ENCODE measurements at regions not wholly inside any gene's neighbourhood (a gene's known extent, or its start where the extent isn't known, plus 50 kb on each side); places are given as distances from the start of the nearest gene placed in this dataset.

- peaks cover 7% of the 10 kb centered on the region for H3K9me3 Mint-ChIP-seq (ENCODE audit: low read depth)
- DNase-seq (ENCODE audit: low spot score, unreplicated experiment): no peak
- H3K4me1 Mint-ChIP-seq (ENCODE audit: low read depth): no peaks in the 10 kb centered on the region
- TF ChIP-seq, protein P1, sequence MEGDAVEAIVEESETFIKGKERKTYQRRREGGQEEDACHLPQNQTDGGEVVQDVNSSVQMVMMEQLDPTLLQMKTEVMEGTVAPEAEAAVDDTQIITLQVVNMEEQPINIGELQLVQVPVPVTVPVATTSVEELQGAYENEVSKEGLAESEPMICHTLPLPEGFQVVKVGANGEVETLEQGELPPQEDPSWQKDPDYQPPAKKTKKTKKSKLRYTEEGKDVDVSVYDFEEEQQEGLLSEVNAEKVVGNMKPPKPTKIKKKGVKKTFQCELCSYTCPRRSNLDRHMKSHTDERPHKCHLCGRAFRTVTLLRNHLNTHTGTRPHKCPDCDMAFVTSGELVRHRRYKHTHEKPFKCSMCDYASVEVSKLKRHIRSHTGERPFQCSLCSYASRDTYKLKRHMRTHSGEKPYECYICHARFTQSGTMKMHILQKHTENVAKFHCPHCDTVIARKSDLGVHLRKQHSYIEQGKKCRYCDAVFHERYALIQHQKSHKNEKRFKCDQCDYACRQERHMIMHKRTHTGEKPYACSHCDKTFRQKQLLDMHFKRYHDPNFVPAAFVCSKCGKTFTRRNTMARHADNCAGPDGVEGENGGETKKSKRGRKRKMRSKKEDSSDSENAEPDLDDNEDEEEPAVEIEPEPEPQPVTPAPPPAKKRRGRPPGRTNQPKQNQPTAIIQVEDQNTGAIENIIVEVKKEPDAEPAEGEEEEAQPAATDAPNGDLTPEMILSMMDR (IDR thresholded peaks at IDR 0.05; ENCODE audit: unreplicated experiment): no peak
- H3K36me3 Mint-ChIP-seq (ENCODE audit: insufficient read depth): no peaks in the 10 kb centered on the region
- no peak overlapping the region for H3K4me3 Mint-ChIP-seq (ENCODE audit: low read depth)
- H3K27me3 Mint-ChIP-seq: no peaks in the 10 kb centered on the region
- no peak overlapping the region for H3K27ac Mint-ChIP-seq
These were observed 2882.5 kb downstream of the PCDH9 start for GRCh38 chr13:64347664-64348063.

DNA sequence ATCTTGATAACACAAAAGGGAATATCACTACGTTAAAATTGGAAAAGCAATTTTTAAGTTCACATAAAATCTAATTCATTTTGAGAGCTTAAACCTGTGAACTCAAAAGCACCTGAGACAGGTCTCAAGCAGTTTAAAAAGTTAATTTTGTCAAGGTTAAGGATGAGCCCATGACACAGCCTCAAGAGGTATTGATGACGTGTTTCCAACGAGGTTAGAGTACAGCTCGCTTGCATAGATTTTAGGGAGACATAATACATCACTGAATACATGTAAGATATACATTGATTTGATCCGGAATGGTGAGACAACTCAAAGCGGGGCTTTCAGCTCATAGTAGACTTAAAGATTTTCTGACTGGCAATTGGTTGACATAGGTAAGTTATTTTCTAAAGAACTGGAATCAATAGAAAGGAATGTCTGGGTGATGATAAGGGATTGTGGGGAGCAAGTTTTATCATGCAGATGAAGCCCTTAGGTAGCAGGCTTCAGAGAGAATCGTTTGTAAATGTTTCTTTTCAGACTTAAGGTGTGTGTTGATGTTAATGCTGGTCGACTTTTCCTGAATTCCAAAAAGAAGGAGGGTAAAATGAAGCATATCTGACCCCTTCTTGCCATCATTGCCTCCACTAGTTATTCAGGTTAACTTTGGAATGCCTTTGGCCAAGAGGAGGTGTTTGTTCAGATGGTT lies 2890.6 kb downstream of the PCDH9 start:
- DNase-seq (ENCODE audit: low spot score, unreplicated experiment): no peak
- Mint-ChIP-seq H3K27me3 (no peaks in the 10 kb centered on the region), H3K36me3 (ENCODE audit: insufficient read depth) (no peaks in the 10 kb centered on the region), H3K4me1 (ENCODE audit: low read depth) (peaks cover 2% of the 10 kb centered on the region), H3K27ac (no peak overlapping the region), H3K4me3 (ENCODE audit: low read depth) (no peak overlapping the region), H3K9me3 (ENCODE audit: low read depth) (peaks cover 19% of the 10 kb centered on the region)
- TF ChIP-seq, protein P1 (IDR thresholded peaks at IDR 0.05; ENCODE audit: unreplicated experiment): no peak

DNA sequence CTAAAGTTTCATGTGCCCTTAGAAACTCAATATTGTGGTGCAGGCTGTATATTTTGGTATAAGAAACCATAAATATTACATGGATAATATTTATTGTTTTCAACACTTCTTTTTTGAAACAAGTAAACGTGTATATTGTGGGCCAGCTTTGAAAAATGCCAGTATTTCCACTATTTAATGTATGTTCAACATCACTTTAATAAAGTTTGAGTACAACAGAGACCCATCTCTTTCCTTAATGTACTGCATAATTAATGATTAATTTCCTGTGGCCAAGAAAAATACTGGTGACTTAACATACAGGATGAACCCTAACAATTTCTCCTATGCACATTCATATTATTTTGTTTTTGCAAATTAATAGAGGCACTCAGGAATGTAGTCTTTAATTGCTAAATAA lies 2891.5 kb downstream of the PCDH9 start:
- TF ChIP-seq, protein P1 (IDR thresholded peaks at IDR 0.05; ENCODE audit: unreplicated experiment): no peak
- DNase-seq (ENCODE audit: low spot score, unreplicated experiment): no peak
- Mint-ChIP-seq H3K4me3 (ENCODE audit: low read depth) (no peak overlapping the region), H3K27ac (no peak overlapping the region), H3K9me3 (ENCODE audit: low read depth) (peaks cover 18% of the 10 kb centered on the region), H3K27me3 (no peaks in the 10 kb centered on the region), H3K36me3 (ENCODE audit: insufficient read depth) (no peaks in the 10 kb centered on the region), H3K4me1 (ENCODE audit: low read depth) (peaks cover 2% of the 10 kb centered on the region)

DNA sequence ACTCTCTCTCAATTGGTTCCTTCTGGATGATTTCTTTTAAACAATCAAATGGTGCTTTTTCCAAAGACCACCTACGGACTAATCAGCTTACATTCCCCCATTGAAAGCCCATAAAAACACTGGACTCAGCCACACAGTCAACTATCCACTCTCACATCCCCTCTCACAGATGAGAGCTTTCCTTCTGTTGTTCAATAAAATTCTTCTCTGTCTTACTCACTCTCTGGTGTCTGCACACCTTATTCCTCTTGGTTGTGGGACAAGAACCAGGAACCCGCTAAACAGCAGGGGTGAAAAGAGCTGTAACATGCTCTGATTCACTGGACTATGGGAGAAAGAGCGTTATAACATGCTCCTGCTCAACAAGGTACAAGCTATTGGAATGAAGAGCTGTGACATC lies 2896.2 kb downstream of the PCDH9 start:
- H3K27ac Mint-ChIP-seq: no peak overlapping the region
- no peaks in the 10 kb centered on the region for H3K27me3 Mint-ChIP-seq
- no peaks in the 10 kb centered on the region for H3K4me1 Mint-ChIP-seq (ENCODE audit: low read depth)
- TF ChIP-seq, protein P1 (IDR thresholded peaks at IDR 0.05; ENCODE audit: unreplicated experiment): no peak
- H3K36me3 Mint-ChIP-seq (ENCODE audit: insufficient read depth): no peaks in the 10 kb centered on the region
- H3K4me3 Mint-ChIP-seq (ENCODE audit: low read depth): no peak overlapping the region
- no peak for DNase-seq (ENCODE audit: low spot score, unreplicated experiment)
- peaks cover 5% of the 10 kb centered on the region for H3K9me3 Mint-ChIP-seq (ENCODE audit: low read depth)

DNA sequence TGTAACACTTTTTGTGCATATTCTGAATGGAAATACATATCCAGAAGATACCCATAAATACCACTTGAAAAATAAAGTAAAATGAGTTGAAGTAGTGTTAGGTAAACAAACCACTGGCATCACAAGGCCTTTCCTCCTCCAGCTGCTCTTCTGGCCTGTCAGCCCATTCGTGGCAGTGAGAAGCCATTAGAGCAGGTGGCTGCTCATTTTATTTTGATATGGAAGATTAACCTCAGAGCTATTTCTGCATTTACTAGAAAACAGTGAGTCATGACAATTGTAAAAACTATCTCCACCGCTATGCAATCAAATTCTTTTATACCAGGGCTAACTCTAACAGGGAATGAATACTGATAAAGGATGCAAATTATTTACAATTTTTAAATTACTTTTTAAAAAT lies 2898.1 kb downstream of the PCDH9 start:
- DNase-seq (ENCODE audit: low spot score, unreplicated experiment): no peak
- Mint-ChIP-seq H3K9me3 (ENCODE audit: low read depth) (peaks cover 5% of the 10 kb centered on the region), H3K27me3 (no peaks in the 10 kb centered on the region), H3K4me1 (ENCODE audit: low read depth) (no peaks in the 10 kb centered on the region), H3K27ac (no peak overlapping the region), H3K4me3 (ENCODE audit: low read depth) (no peak overlapping the region), H3K36me3 (ENCODE audit: insufficient read depth) (no peaks in the 10 kb centered on the region)
- TF ChIP-seq, protein P1 (IDR thresholded peaks at IDR 0.05; ENCODE audit: unreplicated experiment): no peak
